Mesodermal cell (in vitro differentiated cells): ENCODE measurements at regions not wholly inside any gene's neighbourhood (a gene's known extent, or its start where the extent isn't known, plus 50 kb on each side); places are given as distances from the start of the nearest gene placed in this dataset.
"Not testable (repeated sequence)": the region's sequence is repeated elsewhere in the genome, so short reads cannot be mapped to it uniquely, and the experiment has no call there.

Experiments
- H3K27ac ChIP-seq: 2 replicates; pipeline ENCODE4 v1.7.0; 2013; ENCODE audit warnings: mild to moderate bottlenecking, low read depth, low read length, moderate library complexity; ENCODE audit not compliant: severe bottlenecking
- H3K36me3 ChIP-seq: 2 replicates; pipeline ENCODE4 v1.7.1; 2013; ENCODE audit warnings: mild to moderate bottlenecking, low read length, moderate library complexity; ENCODE audit not compliant: control insufficient read depth, insufficient read depth
- H3K4me1 ChIP-seq: one replicate; pipeline ENCODE4 v1.7.1; 2013; ENCODE audit warnings: mild to moderate bottlenecking, low read length; ENCODE audit not compliant: insufficient read depth, control insufficient read depth, poor library complexity, severe bottlenecking
- H3K4me3 ChIP-seq: 2 replicates; pipeline ENCODE4 v1.7.0; 2013; ENCODE audit warnings: low read length, control low read depth, mild to moderate bottlenecking; ENCODE audit not compliant: insufficient read depth, poor library complexity, severe bottlenecking; ENCODE audit errors: extremely low read depth
- H3K9me3 ChIP-seq: 2 replicates; pipeline ENCODE4 v1.7.1; 2013; ENCODE audit warnings: mild to moderate bottlenecking, low read length, moderate library complexity; ENCODE audit not compliant: control insufficient read depth
- WGBS, 2 experiments: methylation state at CpG; one replicate each; pipeline ENCODE4 v1.1.5; 2013; ENCODE audit warnings: missing lambda C conversion rate in 2 of 2; ENCODE audit not compliant: insufficient coverage in 2 of 2; 5-methylcytosine and 5-hydroxymethylcytosine counted together

DNA sequence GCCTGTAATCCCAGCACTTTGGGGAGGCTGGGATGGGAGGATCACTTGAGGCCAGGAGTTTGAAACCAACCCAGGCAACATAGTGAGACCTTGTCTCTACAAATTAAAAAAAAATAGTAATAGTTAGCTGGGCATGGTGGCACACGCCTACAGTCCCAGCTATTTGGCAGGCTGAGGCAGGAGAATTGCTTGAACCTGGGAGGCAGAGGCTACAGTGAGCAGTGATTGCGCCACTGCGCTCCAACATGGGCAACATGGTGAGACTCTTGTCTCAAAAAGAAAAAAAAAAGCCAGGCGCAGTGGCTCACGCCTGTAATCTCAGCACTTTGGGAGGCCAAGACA, 56.9 kb upstream of the MRTFB start:
- H3K4me1 ChIP-seq: peaks cover 20% of the 10 kb centered on the region
- 83 to 87% methylated on average over 2 to 5 of the region's 5 CpGs for WGBS, 2 experiments
- H3K9me3 ChIP-seq: no peaks in the 10 kb centered on the region
- no peaks in the 10 kb centered on the region for H3K36me3 ChIP-seq
- H3K27ac ChIP-seq: no peak overlapping the region
- no peak overlapping the region for H3K4me3 ChIP-seq

DNA sequence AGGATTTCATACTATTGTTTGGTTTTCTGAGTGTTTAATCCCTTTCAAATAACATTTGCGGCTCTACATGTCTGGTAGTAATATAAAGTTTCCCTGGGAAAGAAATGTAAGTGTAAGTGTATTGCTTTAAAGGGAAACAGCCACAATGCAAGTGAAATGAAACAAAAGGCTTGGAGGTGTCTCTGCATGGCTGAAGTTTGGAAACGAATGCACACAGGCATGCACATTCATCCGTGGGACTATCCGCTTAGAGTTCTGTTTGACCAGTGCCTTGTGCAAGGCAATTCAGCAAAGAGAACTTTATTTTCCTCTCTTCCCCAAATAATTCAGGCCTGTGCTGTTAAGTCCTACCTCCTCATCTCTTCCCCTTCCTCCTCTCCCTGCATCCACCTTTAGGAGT, 56.1 kb upstream of the MRTFB start:
- Histone ChIP-seq H3K27ac (no peak overlapping the region), H3K4me3 (no peak overlapping the region), H3K36me3 (no peaks in the 10 kb centered on the region), H3K4me1 (peaks cover 20% of the 10 kb centered on the region), H3K9me3 (no peaks in the 10 kb centered on the region)
- WGBS, 2 experiments: 86 to 93% methylated on average over 3 to 4 of the region's 4 CpGs

DNA sequence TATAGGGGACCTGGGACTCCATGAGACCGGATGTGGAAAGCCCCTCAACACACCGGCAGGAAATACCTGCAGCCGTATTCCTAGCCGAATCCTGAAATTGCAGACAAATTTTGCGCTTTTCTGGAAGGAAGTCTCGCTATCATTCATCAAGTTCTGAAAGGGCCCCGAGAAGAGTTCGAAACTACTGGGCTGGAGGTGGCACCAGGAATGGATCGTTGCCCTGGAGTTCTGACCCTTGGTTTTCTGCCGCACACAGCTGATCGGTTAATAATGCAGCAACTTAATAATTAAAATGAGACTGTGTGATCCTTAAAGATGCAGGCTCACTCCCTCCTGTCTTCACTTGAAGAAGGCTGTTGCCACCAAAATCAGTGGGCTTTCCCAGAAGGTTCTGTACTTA, 55.7 kb upstream of the MRTFB start:
- Histone ChIP-seq H3K9me3 (no peaks in the 10 kb centered on the region), H3K4me3 (no peak overlapping the region), H3K4me1 (peaks cover 20% of the 10 kb centered on the region), H3K36me3 (no peaks in the 10 kb centered on the region), H3K27ac (no peak overlapping the region)
- 91 to 97% methylated on average over 8 to 10 of the region's 11 CpGs for WGBS, 2 experiments

DNA sequence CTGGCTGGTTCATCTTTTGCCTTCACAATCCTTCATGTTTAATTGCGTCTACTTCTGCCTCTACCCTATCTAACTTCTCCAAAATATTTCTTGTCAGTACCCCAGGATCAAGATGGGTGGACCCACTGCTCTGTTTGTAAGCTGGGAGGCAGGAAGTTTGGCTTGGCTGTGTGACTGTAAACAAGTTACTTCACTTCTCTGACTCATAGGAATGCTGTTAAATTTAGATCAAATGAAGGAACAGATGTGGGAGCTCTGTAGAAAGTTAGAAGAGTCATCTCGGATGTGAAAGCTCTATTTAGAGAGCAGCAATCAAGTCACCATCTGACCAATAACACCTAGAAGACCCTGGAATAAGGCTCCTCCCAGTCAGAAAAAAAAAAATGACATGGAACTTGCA, 55.2 kb upstream of the MRTFB start:
- H3K27ac ChIP-seq: no peak overlapping the region
- WGBS, 2 experiments: 100% methylated on average over 1 of the region's 2 CpGs; no CpG with 5 or more reads in 1 of the 2 experiments
- H3K36me3 ChIP-seq: no peaks in the 10 kb centered on the region
- no peak overlapping the region for H3K4me3 ChIP-seq
- H3K9me3 ChIP-seq: no peaks in the 10 kb centered on the region
- H3K4me1 ChIP-seq: peaks cover 20% of the 10 kb centered on the region

DNA sequence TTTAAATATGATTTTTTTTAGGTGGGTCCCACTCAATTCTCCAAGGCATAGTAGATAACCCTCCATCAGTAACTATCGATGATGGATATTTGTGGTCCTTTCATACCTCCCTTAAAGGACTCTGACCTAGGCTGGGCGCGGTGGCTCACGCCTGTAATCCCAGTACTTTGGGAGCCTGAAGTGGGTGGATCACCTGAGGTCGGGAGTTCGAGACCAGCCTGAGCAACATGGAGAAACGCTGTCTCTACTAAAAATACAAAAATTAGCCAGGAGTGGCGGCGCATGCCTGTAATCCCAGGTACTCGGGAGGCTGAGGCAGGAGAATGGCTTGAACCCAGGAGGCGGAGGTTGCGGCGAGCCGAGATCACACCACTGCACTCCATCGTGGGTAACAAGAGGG, 54.8 kb upstream of the MRTFB start:
- 87 to 94% methylated on average over 5 to 7 of the region's 15 CpGs for whole genome bisulfite sequencing, 2 experiments
- H3K4me1 ChIP-seq: peaks cover 20% of the 10 kb centered on the region
- not testable (repeated sequence) for H3K9me3 ChIP-seq, H3K4me3 ChIP-seq, H3K36me3 ChIP-seq, H3K27ac ChIP-seq

DNA sequence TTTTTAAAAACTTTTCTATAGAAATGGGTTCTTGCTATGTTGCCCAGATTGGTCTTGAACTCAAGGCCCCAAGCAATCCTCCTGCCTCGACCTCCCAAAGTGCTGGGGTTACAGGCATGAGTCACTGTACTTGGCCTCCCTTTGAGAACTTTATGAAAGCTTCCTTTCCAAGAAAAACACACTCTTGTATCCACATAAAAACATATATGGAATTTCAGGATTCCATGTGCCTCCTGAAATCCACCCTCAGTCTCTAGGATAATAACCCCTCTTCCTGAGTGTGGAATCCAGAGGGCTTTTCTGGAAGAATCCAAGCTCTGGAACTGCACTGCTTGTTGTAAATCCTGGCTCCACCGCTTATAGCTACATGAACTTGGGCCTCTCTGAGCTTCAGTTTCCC, 53.2 kb upstream of the MRTFB start:
- 86 to 100% methylated on average over 1 to 2 of the region's 2 CpGs for WGBS, 2 experiments
- Histone ChIP-seq H3K4me1 (peaks cover 20% of the 10 kb centered on the region), H3K36me3 (no peaks in the 10 kb centered on the region), H3K27ac (no peak overlapping the region), H3K9me3 (no peaks in the 10 kb centered on the region), H3K4me3 (no peak overlapping the region)

DNA sequence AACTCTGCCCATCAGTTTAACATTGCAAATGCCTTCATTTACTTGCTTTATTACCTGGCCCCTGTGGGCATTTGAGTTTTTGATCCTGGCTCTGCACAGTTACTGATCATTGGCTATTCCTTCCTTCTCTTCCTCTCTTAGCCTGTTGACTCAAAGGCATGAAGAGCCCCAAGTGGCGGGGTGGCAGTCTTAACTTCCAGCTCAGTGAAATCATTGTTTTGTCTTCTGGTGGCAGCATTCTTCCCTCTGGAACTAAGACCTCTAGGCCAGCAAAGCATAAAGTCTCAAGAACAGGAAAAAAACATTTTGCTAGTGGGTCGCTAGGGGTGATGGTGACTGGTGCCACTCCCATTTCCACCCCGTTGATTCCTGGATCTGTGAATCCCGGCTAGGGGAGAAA, 52.3 kb upstream of the MRTFB start:
- no peaks in the 10 kb centered on the region for H3K36me3 ChIP-seq
- 86 to 93% methylated on average over 1 to 4 of the region's 4 CpGs for whole genome bisulfite sequencing, 2 experiments
- H3K4me1 ChIP-seq: peaks cover 14% of the 10 kb centered on the region
- H3K4me3 ChIP-seq: no peak overlapping the region
- no peak overlapping the region for H3K27ac ChIP-seq
- no peaks in the 10 kb centered on the region for H3K9me3 ChIP-seq

DNA sequence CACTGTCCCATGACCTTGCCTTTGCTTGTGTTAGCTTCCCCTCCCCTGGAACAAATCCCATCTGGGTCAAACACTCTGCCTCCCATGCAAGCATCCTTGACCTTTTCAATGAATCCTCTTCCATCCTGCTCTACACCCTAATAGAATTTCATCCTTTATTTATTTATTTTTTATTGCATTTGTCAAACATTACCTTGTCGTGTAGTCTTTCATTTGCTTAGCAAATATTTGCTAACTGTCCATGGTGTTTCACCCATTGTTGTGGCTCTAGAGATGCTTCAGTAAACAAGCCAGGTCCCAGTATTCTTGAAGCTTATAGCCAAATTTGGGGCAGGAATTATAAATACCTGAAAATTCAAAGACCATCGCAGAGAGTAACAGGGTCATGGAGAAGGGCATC, 51.0 kb upstream of the MRTFB start:
- no peaks in the 10 kb centered on the region for H3K9me3 ChIP-seq
- H3K4me1 ChIP-seq: peaks cover 16% of the 10 kb centered on the region
- H3K4me3 ChIP-seq: no peak overlapping the region
- 100% methylated on average over 2 of the region's 2 CpGs for WGBS, 2 experiments
- no peaks in the 10 kb centered on the region for H3K36me3 ChIP-seq
- H3K27ac ChIP-seq: no peak overlapping the region
